NCI-H748 treated with DMSO at 0.1 percent for 48 hours (cell line): ENCODE measurements at regions not wholly inside any gene's neighbourhood (a gene's known extent, or its start where the extent isn't known, plus 50 kb on each side); places are given as distances from the start of the nearest gene placed in this dataset.

Experiments used
- DNase-seq: peaks from one replicate; lab custom pipeline; 2025; lab: John Stamatoyannopoulos, UW

- DNase-seq: no peak
These were observed 146.0 kb upstream of the PTPRK start for GRCh38 chr6:128666405-128666804.

- no peak for DNase-seq
These were observed 142.8 kb upstream of the PTPRK start for GRCh38 chr6:128663238-128663637.

- DNase-seq: no peak
These were observed 139.7 kb upstream of the PTPRK start for GRCh38 chr6:128659878-128660622.

GRCh38 chr6:128659276-128659675 is 138.9 kb upstream of the PTPRK start:
- no peak for DNase-seq

GRCh38 chr6:128657181-128657580 is 136.8 kb upstream of the PTPRK start:
- no peak for DNase-seq

GRCh38 chr6:128655978-128656498 is 135.6 kb upstream of the PTPRK start:
- DNase-seq: no peak

GRCh38 chr6:128648022-128648598 is 127.7 kb upstream of the PTPRK start:
- no peak for DNase-seq

GRCh38 chr6:128642132-128642531 is 121.7 kb upstream of the PTPRK start:
- DNase-seq: no peak

GRCh38 chr6:128641703-128642102 is 121.3 kb upstream of the PTPRK start:
- DNase-seq: no peak

GRCh38 chr6:128638817-128639216 is 118.4 kb upstream of the PTPRK start:
- no peak for DNase-seq

GRCh38 chr6:128635219-128635618 is 114.8 kb upstream of the PTPRK start:
- no peak for DNase-seq

GRCh38 chr6:128632131-128632530 is 111.7 kb upstream of the PTPRK start:
- no peak for DNase-seq

GRCh38 chr6:128631031-128631430 is 110.6 kb upstream of the PTPRK start:
- no peak for DNase-seq

GRCh38 chr6:128630213-128630612 is 109.8 kb upstream of the PTPRK start:
- DNase-seq: no peak

GRCh38 chr6:128617285-128617684 is 96.9 kb upstream of the PTPRK start:
- DNase-seq: no peak

- DNase-seq: no peak
These were observed 95.9 kb upstream of the PTPRK start for GRCh38 chr6:128616342-128616741.

GRCh38 chr6:128606611-128607010 is 86.2 kb upstream of the PTPRK start:
- no peak for DNase-seq

GRCh38 chr6:128605961-128606360 is 85.6 kb upstream of the PTPRK start:
- no peak for DNase-seq

- DNase-seq: peak; percentile 74
These were observed 80.7 kb upstream of the PTPRK start for GRCh38 chr6:128601060-128601459.

- peak; percentile 81 for DNase-seq
These were observed 80.1 kb upstream of the PTPRK start for GRCh38 chr6:128600397-128600951.

- peak; percentile 39 for DNase-seq
These were observed 78.6 kb upstream of the PTPRK start for GRCh38 chr6:128599036-128599435.

- DNase-seq: no peak
These were observed 78.2 kb upstream of the PTPRK start for GRCh38 chr6:128598571-128598970.

GRCh38 chr6:128597956-128598355 is 77.6 kb upstream of the PTPRK start:
- DNase-seq: no peak
